HG03575 (cell line): ENCODE measurements at regions not wholly inside any gene's neighbourhood (a gene's known extent, or its start where the extent isn't known, plus 50 kb on each side); places are given as distances from the start of the nearest gene placed in this dataset.

Source experiments
- ATAC-seq: cut with Tn5 transposase; IDR thresholded peaks from one replicate; pipeline ENCODE4 v1.9.1; 2021; ENCODE audit not compliant: unreplicated experiment, insufficient number of reproducible peaks, low FRiP score; ENCODE audit errors: extremely low read depth

DNA sequence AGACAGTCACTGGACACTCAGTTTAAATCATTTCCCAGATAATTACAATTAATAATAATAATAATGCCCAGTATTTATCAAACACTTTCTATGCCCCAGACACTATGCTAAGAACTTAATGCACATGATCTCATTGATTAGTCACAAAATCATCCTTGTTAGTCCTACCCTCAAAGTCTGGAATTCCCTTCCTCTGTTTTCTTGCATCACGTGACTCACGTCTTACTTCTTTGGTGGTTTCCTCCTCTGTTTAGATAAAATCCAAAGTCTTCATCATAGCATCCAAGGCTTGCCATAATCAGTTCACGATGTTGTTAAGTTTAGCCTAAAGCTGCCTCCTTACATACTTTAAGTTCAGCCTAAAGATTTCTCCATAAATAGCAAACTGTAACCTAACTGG, 471.9 kb downstream of the PMP22 start:
- no peak for ATAC-seq

DNA sequence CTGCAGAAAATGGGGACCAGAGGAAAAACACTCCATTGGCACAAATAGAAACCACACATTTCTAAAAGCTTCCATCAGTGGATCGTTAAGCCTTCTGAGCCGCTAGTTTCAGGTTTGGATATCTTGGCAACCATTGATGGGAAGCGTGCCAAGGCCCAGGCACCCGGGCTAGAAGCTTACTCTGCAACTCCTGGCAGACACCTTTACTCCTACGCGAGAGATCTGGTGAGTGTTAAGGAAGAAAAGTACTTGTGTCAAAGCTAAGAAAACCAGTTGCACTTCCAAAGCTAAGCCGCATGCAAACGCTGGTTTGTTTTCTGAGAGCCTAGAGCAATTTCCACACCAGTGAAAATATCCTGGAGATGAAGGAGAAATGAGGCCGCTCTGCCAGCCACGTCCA, 472.4 kb downstream of the PMP22 start:
- no peak for ATAC-seq

DNA sequence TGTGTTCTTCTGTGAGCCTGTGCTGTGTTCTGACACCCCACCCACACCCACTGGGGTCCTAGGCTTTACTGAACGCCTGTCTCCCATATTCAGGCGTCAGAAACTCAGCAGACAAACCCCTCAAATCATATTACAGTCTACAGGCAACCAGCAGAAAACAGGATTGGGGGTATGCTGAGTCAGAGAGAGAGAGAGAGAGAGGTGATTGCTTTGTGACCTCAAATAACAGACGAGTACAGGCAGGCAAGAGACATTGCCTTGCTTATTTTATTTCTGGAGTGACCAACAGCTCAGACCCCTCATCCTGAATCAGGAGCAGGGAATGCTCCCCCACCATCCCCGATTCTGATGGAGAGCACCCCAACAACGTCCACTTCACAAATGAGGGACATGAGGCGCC, 473.9 kb downstream of the PMP22 start:
- ATAC-seq: no peak

DNA sequence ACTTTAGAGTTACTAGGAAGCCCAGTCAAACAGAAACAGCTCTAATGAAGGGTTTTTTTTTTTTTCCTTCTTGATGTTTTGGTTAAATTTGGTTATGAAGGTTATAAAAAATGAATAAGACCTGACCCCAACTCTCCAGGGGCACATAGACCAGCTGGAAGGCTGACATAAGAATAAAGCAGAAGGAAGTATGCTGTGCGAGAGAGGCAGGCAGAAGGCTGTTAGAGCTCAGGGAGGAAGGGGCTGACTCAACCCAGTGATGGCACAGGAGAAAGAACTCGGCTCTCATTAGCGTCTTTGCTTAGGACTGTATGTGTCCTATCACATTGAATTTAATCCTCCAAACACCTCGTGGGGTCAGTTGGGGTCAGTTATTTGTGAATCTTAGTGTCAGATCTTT, 474.6 kb downstream of the PMP22 start:
- no peak for ATAC-seq

DNA sequence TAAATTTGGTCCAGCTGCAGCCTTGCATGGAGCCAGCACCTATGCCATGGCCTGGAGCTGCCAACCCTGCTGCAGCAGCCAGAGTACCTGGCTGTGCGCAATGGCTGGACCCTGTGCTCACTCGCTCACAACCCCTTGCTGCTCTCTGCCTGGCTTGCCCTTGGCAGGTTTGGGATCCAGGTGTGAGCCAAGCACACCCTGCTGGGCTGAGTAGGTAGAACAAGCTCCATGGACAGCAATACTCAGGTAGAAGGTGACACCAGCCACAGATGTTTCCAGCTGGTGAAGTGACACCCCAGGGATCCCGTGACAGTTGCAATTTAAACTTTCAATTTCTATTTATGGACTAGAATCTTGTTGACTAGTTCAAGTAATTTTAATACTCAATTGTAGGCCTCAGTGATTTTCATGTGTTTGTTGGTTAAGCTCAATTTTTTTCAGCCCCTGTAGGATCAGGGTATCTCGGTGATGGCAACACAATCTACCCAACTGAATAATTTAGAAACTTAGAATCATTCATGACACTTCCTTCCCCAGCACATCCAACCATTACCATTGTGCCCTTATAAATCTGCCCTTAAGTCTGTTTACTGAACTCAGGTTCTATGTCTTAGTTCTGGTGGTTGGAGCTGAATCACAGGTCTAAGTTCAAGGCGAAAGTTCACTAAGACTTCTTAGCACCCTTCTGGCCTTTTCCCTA, 480.0 kb downstream of the PMP22 start:
- peak; percentile 78 for ATAC-seq

DNA sequence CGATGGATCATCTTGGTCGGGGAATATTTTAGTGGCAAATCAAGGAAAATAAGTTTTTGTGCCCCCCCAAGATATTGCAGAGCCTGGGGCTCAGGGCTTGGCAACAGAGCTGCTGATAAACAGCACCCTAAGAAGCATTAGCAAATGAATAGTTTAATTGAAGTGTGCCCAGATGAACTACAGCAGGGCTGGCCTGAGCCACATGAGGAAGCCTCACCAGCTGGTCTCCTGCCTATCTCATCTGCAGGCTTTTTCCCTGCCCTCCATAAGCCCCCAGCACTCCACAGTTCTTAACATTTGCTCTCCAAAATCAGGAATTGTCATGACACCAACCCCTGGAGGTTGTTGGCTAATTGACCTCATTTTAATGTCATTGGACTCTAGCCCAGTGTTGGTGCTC, 480.2 kb downstream of the HS3ST3B1 start:
- no peak for ATAC-seq

DNA sequence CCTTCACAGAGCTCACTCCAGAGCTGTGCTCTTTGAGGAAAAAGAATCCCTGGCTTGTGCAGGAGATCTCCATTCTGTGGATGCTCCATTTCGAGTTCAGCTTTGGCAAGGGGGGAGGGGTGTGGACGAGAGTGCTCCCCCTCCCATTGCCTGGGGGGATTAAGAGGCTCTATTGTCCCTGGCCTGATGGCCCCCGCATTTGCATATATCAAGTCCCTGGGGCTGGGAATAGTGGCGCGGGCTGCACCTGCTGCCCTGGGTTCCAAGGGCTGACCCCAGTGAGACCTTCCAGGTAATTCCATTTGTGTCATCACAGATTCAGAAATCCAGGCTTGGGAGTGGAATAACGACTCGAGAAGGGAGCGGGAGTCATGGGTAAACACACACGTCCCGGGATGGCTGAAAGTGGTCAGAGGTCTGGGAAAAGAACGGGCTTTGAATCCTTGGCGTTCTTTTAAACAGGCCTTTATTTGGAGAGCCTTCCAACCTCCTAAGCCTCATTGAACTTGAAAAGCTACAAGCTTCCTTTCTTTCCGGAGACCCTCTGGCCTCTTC, 479.3 kb downstream of the HS3ST3B1 start:
- no peak for ATAC-seq

DNA sequence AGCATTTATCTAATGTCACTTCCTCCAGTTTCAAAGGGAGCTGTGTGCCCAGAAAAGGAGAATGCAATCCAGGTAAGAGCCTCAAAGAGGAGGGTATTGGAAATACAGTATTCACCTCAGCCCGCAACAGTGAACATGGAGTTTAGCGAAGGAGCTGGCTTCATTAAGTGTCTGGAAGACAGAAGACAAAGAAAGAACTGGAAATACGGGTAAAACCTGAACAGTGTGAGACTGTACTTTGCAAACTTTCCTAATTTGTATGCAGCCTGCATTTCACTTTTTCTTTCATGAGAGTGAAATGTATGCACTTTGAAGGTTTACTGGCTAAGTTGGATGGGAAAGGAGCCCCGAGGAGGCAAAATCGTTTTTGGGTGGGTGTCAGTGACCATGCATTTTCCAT, 478.4 kb downstream of the HS3ST3B1 start:
- ATAC-seq: no peak

DNA sequence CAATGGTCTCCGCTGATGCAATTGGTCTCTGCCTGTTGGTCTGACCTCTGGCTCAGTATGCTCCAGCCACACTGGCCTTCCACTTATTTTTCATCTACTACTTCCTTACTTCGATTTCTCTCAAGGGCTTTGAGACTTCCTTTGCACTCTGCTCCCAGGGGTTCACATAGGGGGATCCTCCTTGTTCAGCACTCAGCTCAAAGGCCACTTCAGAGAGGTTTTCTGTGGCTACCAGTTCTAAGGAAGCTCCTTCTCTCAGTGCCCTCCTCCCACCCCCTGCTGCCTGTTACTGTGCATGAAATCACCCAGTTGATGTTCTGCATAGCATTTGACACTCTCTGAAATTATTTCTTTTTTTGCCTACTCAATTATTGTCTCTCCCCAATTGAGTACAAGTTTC, 476.4 kb downstream of the HS3ST3B1 start:
- ATAC-seq: no peak

DNA sequence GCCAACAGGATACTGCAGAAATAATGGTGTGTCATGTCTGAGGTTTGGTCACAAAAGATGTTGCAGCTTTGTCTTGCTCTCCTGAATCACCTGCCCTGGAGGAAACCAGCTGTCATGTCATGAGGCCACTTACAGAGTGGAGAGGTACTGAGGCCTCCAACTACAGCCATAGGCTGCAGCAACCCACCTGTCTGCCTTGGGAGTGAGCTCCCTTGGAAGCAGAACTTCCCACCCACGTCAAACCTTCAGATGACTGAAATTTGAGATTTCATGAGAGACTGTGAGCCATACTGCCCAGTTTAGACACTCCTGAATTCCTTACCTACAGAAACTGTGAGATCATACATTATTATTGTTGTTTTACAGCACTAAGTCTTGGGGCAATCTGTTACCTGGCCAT, 475.9 kb downstream of the HS3ST3B1 start:
- ATAC-seq: no peak

DNA sequence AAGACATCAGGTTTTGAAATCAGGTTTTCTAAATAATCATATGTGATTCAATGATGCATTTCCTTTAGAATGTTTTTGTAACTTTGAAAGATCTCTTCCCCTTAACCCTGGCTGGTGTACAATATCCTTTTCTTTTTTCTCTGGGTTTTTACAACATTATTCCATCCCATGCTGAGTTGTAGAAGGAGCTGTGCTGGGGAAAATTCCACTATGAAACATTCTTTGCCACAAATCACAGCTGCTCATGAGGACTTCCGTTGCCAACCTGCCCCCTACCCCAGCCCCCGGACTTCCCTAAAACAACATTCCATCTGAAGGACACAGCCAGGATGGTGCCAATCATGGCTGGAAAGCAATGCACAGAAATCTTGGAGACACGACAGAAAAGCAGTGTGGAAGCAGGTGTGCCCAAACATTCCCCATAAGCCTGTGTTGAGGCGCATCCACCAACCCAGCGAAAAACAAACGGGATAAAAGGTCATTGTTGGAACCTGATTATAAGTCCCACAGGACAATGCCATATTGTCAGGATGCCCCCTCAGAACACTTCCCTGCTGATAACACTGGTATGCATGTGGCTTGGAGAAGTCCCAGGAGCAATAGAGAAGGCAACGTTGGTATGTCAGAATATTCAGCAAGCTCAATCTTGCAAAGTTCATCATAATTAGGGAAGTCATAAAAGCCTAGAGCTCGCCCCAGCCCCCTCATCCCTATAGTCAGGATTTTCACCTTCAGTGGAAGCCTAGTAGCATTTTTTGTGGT, 475.0 kb downstream of the HS3ST3B1 start:
- ATAC-seq: no peak

DNA sequence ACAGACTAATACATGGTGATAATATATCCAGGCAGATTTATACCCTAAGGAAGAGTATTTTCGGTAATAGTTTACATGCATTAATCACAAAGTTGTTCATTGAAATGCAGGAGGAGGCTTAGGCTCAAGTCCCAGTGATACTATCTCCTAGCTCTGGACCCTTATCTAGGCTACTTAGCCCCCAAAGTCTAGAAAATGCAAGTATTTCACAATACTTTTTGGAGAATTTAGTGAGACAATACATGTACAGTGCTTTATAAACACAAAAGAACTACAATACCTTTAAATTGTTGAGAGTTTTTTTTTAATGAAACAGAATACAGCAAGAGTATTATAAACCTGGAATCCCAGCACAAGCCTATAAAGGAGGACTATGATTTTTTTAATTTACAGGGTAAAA, 473.9 kb downstream of the HS3ST3B1 start:
- no peak for ATAC-seq

DNA sequence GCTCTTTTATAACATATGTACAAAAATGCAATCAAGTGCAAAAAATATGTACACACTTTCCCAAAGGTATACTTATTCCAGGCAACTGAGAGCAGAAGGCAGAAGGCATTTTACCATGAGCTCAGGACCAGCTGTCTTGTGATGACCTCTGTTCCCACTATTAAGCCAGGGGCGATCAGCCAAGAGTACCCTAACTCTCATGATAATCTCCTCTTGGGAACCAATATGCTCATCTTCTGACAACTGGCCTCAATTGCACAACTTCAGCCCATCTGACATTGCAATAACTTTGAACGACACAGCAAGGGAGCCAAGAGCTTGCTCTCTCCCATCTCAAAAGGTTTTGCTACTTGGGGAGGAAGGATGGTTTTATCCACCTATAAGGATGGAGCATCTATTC, 471.9 kb downstream of the HS3ST3B1 start:
- no peak for ATAC-seq

DNA sequence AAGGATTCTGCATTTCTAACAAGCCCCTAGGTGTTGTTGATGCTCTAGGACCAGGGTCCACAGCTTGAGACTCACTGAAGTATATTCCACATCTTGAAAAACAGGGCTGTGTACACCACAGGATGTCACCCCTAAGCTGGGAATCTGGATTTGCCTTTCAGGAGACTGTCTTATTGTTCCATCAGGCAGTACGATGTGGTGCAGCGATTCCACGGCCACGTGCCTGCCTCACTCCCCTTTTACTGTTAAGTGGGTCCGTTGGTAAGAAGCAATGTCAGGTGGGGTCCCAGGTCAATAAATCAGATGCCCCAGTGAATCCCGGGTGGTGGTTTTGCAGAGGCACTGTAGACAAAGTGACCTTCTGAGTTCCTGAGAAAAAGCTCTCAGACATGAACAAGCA, 470.7 kb downstream of the HS3ST3B1 start:
- no peak for ATAC-seq

DNA sequence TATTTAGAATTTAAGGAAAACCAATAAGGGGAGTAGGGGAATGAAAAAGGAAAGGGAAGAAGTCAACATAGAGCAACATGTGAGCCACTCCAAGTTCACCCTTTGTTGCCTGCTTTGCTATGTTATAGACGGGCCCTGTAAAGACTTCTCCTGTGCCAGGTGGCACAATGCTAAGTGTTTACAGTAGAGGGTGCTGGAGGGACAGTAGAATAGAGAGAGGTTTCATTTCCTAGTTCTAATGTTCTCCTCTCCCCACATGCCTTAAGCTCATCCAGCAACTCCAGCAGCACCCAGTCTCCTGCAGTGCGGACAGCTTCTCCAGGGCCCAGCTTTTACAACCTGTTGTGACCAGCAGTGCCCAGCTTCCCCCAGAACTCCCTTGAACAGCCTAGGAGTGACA, 468.0 kb downstream of the HS3ST3B1 start:
- ATAC-seq: no peak

DNA sequence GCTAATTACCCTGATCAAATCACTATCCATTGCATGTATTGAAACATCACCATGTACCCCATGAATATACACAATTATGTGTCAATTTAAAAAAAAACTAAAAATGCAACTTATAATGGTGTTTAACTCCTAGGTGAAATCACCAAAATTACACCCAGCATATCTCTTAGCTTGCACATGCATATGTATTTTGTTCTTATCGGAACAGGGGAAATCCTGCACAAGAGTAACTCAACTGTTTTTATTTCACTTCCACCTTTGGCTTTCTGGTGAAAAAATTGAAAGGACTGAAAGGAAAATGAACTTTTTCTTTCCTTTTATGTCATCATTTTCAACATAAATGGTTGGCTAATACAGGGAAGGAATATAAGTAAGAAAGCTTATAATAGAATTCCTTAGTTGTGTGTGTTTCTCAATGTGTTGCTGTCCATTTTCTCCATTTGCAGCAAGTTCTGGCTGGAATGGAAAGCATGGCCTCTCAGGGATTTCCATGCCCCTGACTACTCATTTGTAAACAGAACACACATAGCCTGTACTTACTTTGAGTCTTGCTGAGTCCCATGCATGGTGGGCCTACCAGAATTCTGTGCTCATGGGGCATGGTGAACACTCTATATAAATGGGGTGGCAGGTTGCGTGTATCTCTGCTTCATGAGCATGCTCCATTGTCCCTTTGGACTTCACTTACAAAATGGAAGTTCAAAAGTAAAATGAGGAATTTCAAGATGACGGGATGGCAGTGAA, 462.0 kb downstream of the HS3ST3B1 start:
- no peak for ATAC-seq

DNA sequence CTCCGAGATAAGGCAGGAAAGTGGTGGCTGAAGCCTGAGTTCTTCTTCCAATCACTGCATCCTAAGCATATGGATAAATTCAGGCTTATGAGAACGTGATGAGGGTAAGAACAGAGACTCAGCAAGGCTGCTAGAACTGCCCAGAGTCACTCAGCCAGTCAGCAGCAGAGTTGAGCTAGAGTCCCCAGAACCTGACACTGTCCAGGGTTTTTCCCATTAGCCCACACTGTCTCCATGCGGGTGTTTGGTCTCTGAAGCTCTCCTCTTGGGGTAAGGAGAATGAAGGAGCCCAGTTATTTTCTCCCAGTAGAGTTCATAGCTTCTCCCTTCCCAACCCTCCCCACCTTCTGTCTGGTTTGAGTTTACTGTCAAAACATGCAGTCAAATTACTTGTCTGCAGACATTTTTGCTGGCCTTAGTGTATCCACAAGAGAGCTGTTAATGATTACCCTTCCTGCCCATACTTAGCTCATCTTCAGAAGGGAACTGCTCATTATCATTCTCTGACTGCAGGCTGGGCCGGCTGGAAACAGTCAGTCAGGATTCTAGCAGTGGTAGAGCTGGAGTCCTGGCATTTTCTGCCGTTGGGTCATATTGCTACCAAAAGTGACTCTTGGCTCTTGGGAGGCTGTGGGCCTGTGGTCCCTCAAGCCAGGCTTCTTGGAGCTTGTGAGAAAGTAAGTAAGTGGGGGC, 460.0 kb downstream of the HS3ST3B1 start:
- no peak for ATAC-seq

DNA sequence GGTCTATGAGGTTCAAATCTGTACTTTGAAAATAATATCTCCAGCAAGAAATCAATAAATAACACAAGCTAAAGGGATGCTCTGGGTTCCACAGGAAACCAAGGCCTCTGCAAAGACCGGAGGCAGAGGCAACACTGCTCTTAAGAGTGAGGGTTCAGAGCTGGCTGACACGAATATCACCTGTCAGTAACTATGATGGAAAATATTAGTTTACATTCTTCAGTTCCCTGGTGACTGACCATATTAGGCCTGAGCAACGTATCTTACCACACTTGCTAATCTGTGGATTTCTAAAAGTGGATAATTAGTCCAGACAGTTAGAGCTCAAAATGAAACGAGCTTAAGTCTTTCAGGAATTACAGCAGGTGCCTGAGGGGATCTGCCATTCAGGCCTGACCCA, 459.3 kb downstream of the HS3ST3B1 start:
- no peak for ATAC-seq

DNA sequence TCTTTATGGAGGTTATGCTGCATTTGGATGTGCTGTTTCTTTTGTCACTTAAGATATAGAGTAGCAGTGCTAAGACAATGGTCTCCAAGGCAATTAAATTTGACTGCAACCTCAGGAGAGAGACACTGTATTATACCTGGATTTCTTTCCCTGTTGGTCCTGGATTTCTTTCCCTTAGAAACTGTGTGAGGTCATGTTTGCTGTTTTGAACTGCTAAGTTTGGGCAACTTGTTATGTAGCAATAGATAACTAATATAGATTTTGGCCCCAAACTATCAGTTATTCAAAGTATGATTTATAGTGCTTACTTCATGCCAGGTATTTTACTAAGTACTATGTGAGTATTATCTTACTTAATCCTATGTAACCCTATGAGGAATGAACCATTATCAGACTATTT, 458.4 kb downstream of the HS3ST3B1 start:
- no peak for ATAC-seq
